ENCODE measurements at regions not wholly inside any gene's neighbourhood (a gene's known extent, or its start where the extent isn't known, plus 50 kb on each side); places are given as distances from the start of the nearest gene placed in this dataset.
A peak's percentile ranks its signal among the peaks of the same experiment; 100 is the strongest.

- no peak overlapping the region for H3K27ac ChIP-seq (ENCODE audit: low read depth in 1 of 2, low read length in 1 of 2)
- H3K4me3 ChIP-seq (ENCODE audit: low read length in 2 of 2) = no peak overlapping the region
- H3K4me1 ChIP-seq (ENCODE audit: control insufficient read depth in 2 of 2, insufficient read depth in 2 of 2, low read length in 2 of 2) = no peaks in the 10 kb centered on the region
- no peaks in the 10 kb centered on the region for H3K9me3 ChIP-seq (ENCODE audit: control insufficient read depth in 2 of 2, insufficient read depth in 1 of 2, low read length in 1 of 2)
- H3K27me3 ChIP-seq (ENCODE audit: control insufficient read depth in 2 of 2, insufficient read depth in 1 of 2, low read length in 1 of 2) = no peaks in the 10 kb centered on the region
- H3K36me3 ChIP-seq (ENCODE audit: control insufficient read depth in 2 of 2, insufficient read depth in 2 of 2, low read length in 1 of 2) = no peaks in the 10 kb centered on the region
- no peak for DNase-seq (ENCODE audit: low read depth in 6 of 9, low spot score in 9 of 9)
- 94% methylated on average over 3 of the region's 3 CpGs for WGBS
These were observed 174.3 kb upstream of the SFRP2 start for GRCh38 chr4:153963216-153963615.

- WGBS = 90% methylated on average over 5 of the region's 5 CpGs
- H3K27ac ChIP-seq (ENCODE audit: low read depth in 1 of 2, low read length in 1 of 2) = no peak overlapping the region
These were observed 173.6 kb upstream of the SFRP2 start for GRCh38 chr4:153962311-153963039.

GRCh38 chr4:153955327-153955726, 166.4 kb upstream of the SFRP2 start:
- Histone ChIP-seq H3K27me3 (ENCODE audit: control insufficient read depth in 2 of 2, insufficient read depth in 1 of 2, low read length in 1 of 2) (no peaks in the 10 kb centered on the region), H3K9me3 (ENCODE audit: control insufficient read depth in 2 of 2, insufficient read depth in 1 of 2, low read length in 1 of 2) (no peaks in the 10 kb centered on the region), H3K36me3 (ENCODE audit: control insufficient read depth in 2 of 2, insufficient read depth in 2 of 2, low read length in 1 of 2) (no peaks in the 10 kb centered on the region), H3K4me1 (ENCODE audit: control insufficient read depth in 2 of 2, insufficient read depth in 2 of 2, low read length in 2 of 2) (peaks cover 0 to 4% of the 10 kb centered on the region in 2 donors), H3K4me3 (ENCODE audit: low read length in 2 of 2) (no peak overlapping the region), H3K27ac (ENCODE audit: low read depth in 1 of 2, low read length in 1 of 2) (no peak overlapping the region)
- 95% methylated on average over 5 of the region's 5 CpGs for WGBS
- no peak for DNase-seq (ENCODE audit: low read depth in 6 of 9, low spot score in 9 of 9)

More at GRCh38 chr4:153962311-153963039, 173.6 kb upstream of the SFRP2 start:
- DNase-seq (ENCODE audit: low read depth in 6 of 9, low spot score in 9 of 9) = no peak
- H3K36me3 ChIP-seq (ENCODE audit: control insufficient read depth in 2 of 2, insufficient read depth in 2 of 2, low read length in 1 of 2) = no peaks in the 10 kb centered on the region
- H3K27me3 ChIP-seq (ENCODE audit: control insufficient read depth in 2 of 2, insufficient read depth in 1 of 2, low read length in 1 of 2) = no peaks in the 10 kb centered on the region
- H3K4me3 ChIP-seq (ENCODE audit: low read length in 2 of 2) = no peak overlapping the region
- no peaks in the 10 kb centered on the region for H3K4me1 ChIP-seq (ENCODE audit: control insufficient read depth in 2 of 2, insufficient read depth in 2 of 2, low read length in 2 of 2)
- H3K9me3 ChIP-seq (ENCODE audit: control insufficient read depth in 2 of 2, insufficient read depth in 1 of 2, low read length in 1 of 2) = no peaks in the 10 kb centered on the region

GRCh38 chr4:153954654-153955053, 165.8 kb upstream of the SFRP2 start:
- DNase-seq (ENCODE audit: low read depth in 6 of 9, low spot score in 9 of 9) = no peak
- H3K4me1 ChIP-seq (ENCODE audit: control insufficient read depth in 2 of 2, insufficient read depth in 2 of 2, low read length in 2 of 2) = peaks cover 0 to 8% of the 10 kb centered on the region in 2 donors
- H3K9me3 ChIP-seq (ENCODE audit: control insufficient read depth in 2 of 2, insufficient read depth in 1 of 2, low read length in 1 of 2) = no peaks in the 10 kb centered on the region
- 95% methylated on average over 3 of the region's 3 CpGs for WGBS
- H3K36me3 ChIP-seq (ENCODE audit: control insufficient read depth in 2 of 2, insufficient read depth in 2 of 2, low read length in 1 of 2) = no peaks in the 10 kb centered on the region
- H3K27ac ChIP-seq (ENCODE audit: low read depth in 1 of 2, low read length in 1 of 2) = no peak overlapping the region
- no peaks in the 10 kb centered on the region for H3K27me3 ChIP-seq (ENCODE audit: control insufficient read depth in 2 of 2, insufficient read depth in 1 of 2, low read length in 1 of 2)
- no peak overlapping the region for H3K4me3 ChIP-seq (ENCODE audit: low read length in 2 of 2)

GRCh38 chr4:153950100-153950979, 161.5 kb upstream of the SFRP2 start:
- no peaks in the 10 kb centered on the region for H3K27me3 ChIP-seq (ENCODE audit: control insufficient read depth in 2 of 2, insufficient read depth in 1 of 2, low read length in 1 of 2)
- H3K36me3 ChIP-seq (ENCODE audit: control insufficient read depth in 2 of 2, insufficient read depth in 2 of 2, low read length in 1 of 2) = no peaks in the 10 kb centered on the region
- H3K4me3 ChIP-seq (ENCODE audit: low read length in 2 of 2) = no peak overlapping the region
- no peak overlapping the region for H3K27ac ChIP-seq (ENCODE audit: low read depth in 1 of 2, low read length in 1 of 2)
- no peaks in the 10 kb centered on the region for H3K9me3 ChIP-seq (ENCODE audit: control insufficient read depth in 2 of 2, insufficient read depth in 1 of 2, low read length in 1 of 2)
- 37% methylated on average over 7 of the region's 7 CpGs for WGBS
- H3K4me1 ChIP-seq (ENCODE audit: control insufficient read depth in 2 of 2, insufficient read depth in 2 of 2, low read length in 2 of 2) = peaks cover 0 to 8% of the 10 kb centered on the region in 2 donors
- peak in 7 of 9 donors; percentile 15 to 65 (median 21) for DNase-seq (ENCODE audit: low read depth in 6 of 9, low spot score in 9 of 9)

- Histone ChIP-seq H3K36me3 (ENCODE audit: control insufficient read depth in 2 of 2, insufficient read depth in 2 of 2, low read length in 1 of 2) (no peaks in the 10 kb centered on the region), H3K27ac (ENCODE audit: low read depth in 1 of 2, low read length in 1 of 2) (no peak overlapping the region), H3K9me3 (ENCODE audit: control insufficient read depth in 2 of 2, insufficient read depth in 1 of 2, low read length in 1 of 2) (no peaks in the 10 kb centered on the region), H3K27me3 (ENCODE audit: control insufficient read depth in 2 of 2, insufficient read depth in 1 of 2, low read length in 1 of 2) (no peaks in the 10 kb centered on the region), H3K4me3 (ENCODE audit: low read length in 2 of 2) (no peak overlapping the region), H3K4me1 (ENCODE audit: control insufficient read depth in 2 of 2, insufficient read depth in 2 of 2, low read length in 2 of 2) (peaks cover 0 to 8% of the 10 kb centered on the region in 2 donors)
- DNase-seq (ENCODE audit: low read depth in 6 of 9, low spot score in 9 of 9) = no peak
- WGBS = 91% methylated on average over 1 of the region's 1 CpG
These were observed 159.2 kb upstream of the SFRP2 start for GRCh38 chr4:153948041-153948440.

- no peak overlapping the region for H3K4me3 ChIP-seq (ENCODE audit: low read length in 2 of 2)
- H3K27me3 ChIP-seq (ENCODE audit: control insufficient read depth in 2 of 2, insufficient read depth in 1 of 2, low read length in 1 of 2) = no peaks in the 10 kb centered on the region
- no peak overlapping the region for H3K27ac ChIP-seq (ENCODE audit: low read depth in 1 of 2, low read length in 1 of 2)
- WGBS = 82% methylated on average over 1 of the region's 1 CpG
- DNase-seq (ENCODE audit: low read depth in 6 of 9, low spot score in 9 of 9) = no peak
- no peaks in the 10 kb centered on the region for H3K36me3 ChIP-seq (ENCODE audit: control insufficient read depth in 2 of 2, insufficient read depth in 2 of 2, low read length in 1 of 2)
- H3K9me3 ChIP-seq (ENCODE audit: control insufficient read depth in 2 of 2, insufficient read depth in 1 of 2, low read length in 1 of 2) = no peaks in the 10 kb centered on the region
- peaks cover 0 to 8% of the 10 kb centered on the region in 2 donors for H3K4me1 ChIP-seq (ENCODE audit: control insufficient read depth in 2 of 2, insufficient read depth in 2 of 2, low read length in 2 of 2)
These were observed 158.2 kb upstream of the SFRP2 start for GRCh38 chr4:153947124-153947523.

- DNase-seq (ENCODE audit: low read depth in 6 of 9, low spot score in 9 of 9) = no peak
- H3K4me3 ChIP-seq (ENCODE audit: low read length in 2 of 2) = no peak overlapping the region
- H3K27me3 ChIP-seq (ENCODE audit: control insufficient read depth in 2 of 2, insufficient read depth in 1 of 2, low read length in 1 of 2) = no peaks in the 10 kb centered on the region
- H3K4me1 ChIP-seq (ENCODE audit: control insufficient read depth in 2 of 2, insufficient read depth in 2 of 2, low read length in 2 of 2) = peaks cover 0 to 8% of the 10 kb centered on the region in 2 donors
- H3K9me3 ChIP-seq (ENCODE audit: control insufficient read depth in 2 of 2, insufficient read depth in 1 of 2, low read length in 1 of 2) = no peaks in the 10 kb centered on the region
- no peaks in the 10 kb centered on the region for H3K36me3 ChIP-seq (ENCODE audit: control insufficient read depth in 2 of 2, insufficient read depth in 2 of 2, low read length in 1 of 2)
- no peak overlapping the region for H3K27ac ChIP-seq (ENCODE audit: low read depth in 1 of 2, low read length in 1 of 2)
- 98% methylated on average over 1 of the region's 1 CpG for WGBS
These were observed 156.8 kb upstream of the SFRP2 start for GRCh38 chr4:153945704-153946103.

- H3K27me3 ChIP-seq (ENCODE audit: control insufficient read depth in 2 of 2, insufficient read depth in 1 of 2, low read length in 1 of 2) = no peaks in the 10 kb centered on the region
- WGBS = 93% methylated on average over 1 of the region's 1 CpG
- H3K4me3 ChIP-seq (ENCODE audit: low read length in 2 of 2) = no peak overlapping the region
- no peak for DNase-seq (ENCODE audit: low read depth in 6 of 9, low spot score in 9 of 9)
- H3K4me1 ChIP-seq (ENCODE audit: control insufficient read depth in 2 of 2, insufficient read depth in 2 of 2, low read length in 2 of 2) = no peaks in the 10 kb centered on the region
- no peak overlapping the region for H3K27ac ChIP-seq (ENCODE audit: low read depth in 1 of 2, low read length in 1 of 2)
- H3K9me3 ChIP-seq (ENCODE audit: control insufficient read depth in 2 of 2, insufficient read depth in 1 of 2, low read length in 1 of 2) = no peaks in the 10 kb centered on the region
- no peaks in the 10 kb centered on the region for H3K36me3 ChIP-seq (ENCODE audit: control insufficient read depth in 2 of 2, insufficient read depth in 2 of 2, low read length in 1 of 2)
These were observed 155.0 kb upstream of the SFRP2 start for GRCh38 chr4:153943738-153944415.

All from thymus (tissue), 11 donors.